Esophagus muscularis mucosa (tissue), 4 donors: ENCODE measurements at regions not wholly inside any gene's neighbourhood (a gene's known extent, or its start where the extent isn't known, plus 50 kb on each side); places are given as distances from the start of the nearest gene placed in this dataset.

Experiments used
- DNase-seq: peaks from one replicate; pipeline ENCODE4 v3.0.0-alpha.2; 2017; ENCODE audit errors: extremely low spot score
- H3K27ac ChIP-seq, 4 donors: fragments of 200-600 bp; sonication (generic); replicated peaks in 1 of 4; 1 replicate in 3 of 4; 2 replicates in 1 of 4; pipeline ENCODE4 v1.5.1; 2016 to 2019; ENCODE audit warnings: mild to moderate bottlenecking in 1 of 4
- H3K27me3 ChIP-seq, 4 donors: fragments of 200-600 bp; sonication (generic); one replicate each; pipeline versions ENCODE4 v1.5.1 to v1.6.0; 2016 to 2019
- H3K36me3 ChIP-seq, 4 donors: fragments of 200-600 bp; sonication (generic); one replicate each; pipeline ENCODE4 v1.5.1; 2016 to 2019
- H3K4me1 ChIP-seq, 4 donors: fragments of 200-600 bp; sonication (generic); one replicate each; pipeline ENCODE4 v1.5.1; 2016 to 2019
- H3K4me3 ChIP-seq, 4 donors: fragments of 200-600 bp; sonication (generic); 1 replicate in 2 of 4; 2 replicates in 2 of 4; pipeline ENCODE4 v1.5.1; 2016 to 2019; ENCODE audit warnings: mild to moderate bottlenecking in 4 of 4, moderate library complexity in 1 of 4
- H3K9me3 ChIP-seq, 4 donors: fragments of 200-600 bp; sonication (generic); 1 replicate in 3 of 4; 2 replicates in 1 of 4; pipeline ENCODE4 v1.5.1; 2016 to 2019
- EP300 ChIP-seq: sonication (generic); formaldehyde crosslinking; IDR thresholded peaks from one replicate; pipeline ENCODE4 v1.6.1; 2017; ENCODE audit warnings: antibody characterized with exemption
- POLR2A ChIP-seq: fragments of 450-650 bp; IDR thresholded peaks from one replicate; pipeline ENCODE4 v1.6.1; 2017; ENCODE audit warnings: antibody characterized with exemption, moderate library complexity, mild to moderate bottlenecking, low read depth
- POLR2AphosphoS5 ChIP-seq, 2 donors: sonication (generic); formaldehyde crosslinking; IDR thresholded peaks; one replicate each; pipeline ENCODE4 v1.6.1; 2017; ENCODE audit warnings: antibody characterized with exemption in 2 of 2
- WGBS: methylation state at CpG from one replicate; pipeline ENCODE4 v1.1.5; 2018; 5-methylcytosine and 5-hydroxymethylcytosine counted together
- intact Hi-C: fragments of 100-400 bp; cut with DNase I; formaldehyde crosslinking; loops from one replicate; pipeline ENCODE4 v1.15.1; 2023
- TF ChIP-seq, protein P1 (sequence below), 3 experiments: fragments of 200-600 bp in 2 of 3; fragments of 450-650 bp in 1 of 3; sonication (generic) in 2 of 3; IDR thresholded peaks; one replicate each; pipeline ENCODE4 v1.5.1; 2017 to 2019; ENCODE audit warnings: antibody characterized with exemption in 3 of 3, mild to moderate bottlenecking in 2 of 3, moderate library complexity in 1 of 3

DNA sequence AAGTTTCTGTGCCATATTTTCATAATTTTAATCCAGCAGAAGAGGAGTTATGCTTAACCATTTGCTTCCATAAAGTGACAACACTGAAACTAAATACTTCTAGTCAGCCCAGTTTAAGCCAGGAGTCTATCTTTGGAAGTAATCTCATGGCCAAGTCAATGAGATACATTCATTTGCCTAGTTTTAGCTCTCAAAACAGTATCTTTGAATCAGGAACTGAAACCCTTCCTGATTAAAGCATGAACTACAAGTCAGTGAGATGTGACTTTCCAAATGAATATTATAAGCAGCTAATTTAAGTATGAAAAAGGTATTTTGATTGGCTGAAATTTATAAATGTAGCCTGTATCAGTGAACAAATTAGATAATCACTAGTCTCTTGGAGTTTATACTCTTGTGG, 491.5 kb downstream of the SLC6A15 start:
- Histone ChIP-seq H3K4me1 (no peaks in the 10 kb centered on the region), H3K9me3 (no peaks in the 10 kb centered on the region), H3K27me3 (no peaks in the 10 kb centered on the region), H3K4me3 (no peak overlapping the region), H3K27ac (no peak overlapping the region), H3K36me3 (no peaks in the 10 kb centered on the region)
- no peak for DNase-seq
- TF ChIP-seq POLR2A (no peak), POLR2AphosphoS5 (IDR thresholded peaks at IDR 0.05) (no peak), EP300 (no peak)
- TF ChIP-seq, protein P1, sequence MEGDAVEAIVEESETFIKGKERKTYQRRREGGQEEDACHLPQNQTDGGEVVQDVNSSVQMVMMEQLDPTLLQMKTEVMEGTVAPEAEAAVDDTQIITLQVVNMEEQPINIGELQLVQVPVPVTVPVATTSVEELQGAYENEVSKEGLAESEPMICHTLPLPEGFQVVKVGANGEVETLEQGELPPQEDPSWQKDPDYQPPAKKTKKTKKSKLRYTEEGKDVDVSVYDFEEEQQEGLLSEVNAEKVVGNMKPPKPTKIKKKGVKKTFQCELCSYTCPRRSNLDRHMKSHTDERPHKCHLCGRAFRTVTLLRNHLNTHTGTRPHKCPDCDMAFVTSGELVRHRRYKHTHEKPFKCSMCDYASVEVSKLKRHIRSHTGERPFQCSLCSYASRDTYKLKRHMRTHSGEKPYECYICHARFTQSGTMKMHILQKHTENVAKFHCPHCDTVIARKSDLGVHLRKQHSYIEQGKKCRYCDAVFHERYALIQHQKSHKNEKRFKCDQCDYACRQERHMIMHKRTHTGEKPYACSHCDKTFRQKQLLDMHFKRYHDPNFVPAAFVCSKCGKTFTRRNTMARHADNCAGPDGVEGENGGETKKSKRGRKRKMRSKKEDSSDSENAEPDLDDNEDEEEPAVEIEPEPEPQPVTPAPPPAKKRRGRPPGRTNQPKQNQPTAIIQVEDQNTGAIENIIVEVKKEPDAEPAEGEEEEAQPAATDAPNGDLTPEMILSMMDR (IDR thresholded peaks at IDR 0.05), result no peak
- intact Hi-C loops, result no loop called here

DNA sequence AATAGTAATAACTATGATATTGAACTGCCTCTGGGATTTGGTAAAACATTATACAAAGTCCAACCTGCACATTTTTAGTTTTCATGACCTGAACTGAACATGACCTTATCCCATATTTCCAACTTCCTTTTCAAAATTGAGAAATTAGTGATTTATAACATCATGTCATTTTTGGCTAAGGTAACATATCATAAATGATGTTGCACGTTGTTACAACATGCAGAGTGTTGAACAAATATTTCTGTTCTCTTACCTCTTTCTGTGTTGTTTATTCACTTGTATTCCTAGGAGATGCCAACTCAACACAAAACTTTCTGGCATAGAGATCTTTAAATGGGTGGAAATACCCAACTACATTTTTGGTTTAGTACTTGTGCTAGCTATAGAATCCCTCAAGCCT, 496.0 kb downstream of the SLC6A15 start:
- H3K9me3 ChIP-seq, result no peaks in the 10 kb centered on the region
- no peak for DNase-seq
- TF ChIP-seq, protein P1 (IDR thresholded peaks at IDR 0.05), result no peak
- TF ChIP-seq POLR2AphosphoS5 (IDR thresholded peaks at IDR 0.05), result no peak
- no peak for TF ChIP-seq POLR2A
- no peak for TF ChIP-seq EP300
- H3K4me3 ChIP-seq, result no peak overlapping the region
- WGBS, result 53% methylated on average over 1 of the region's 1 CpG
- no peaks in the 10 kb centered on the region for H3K36me3 ChIP-seq
- intact Hi-C loops, result no loop called here
- H3K27ac ChIP-seq, result no peak overlapping the region
- H3K27me3 ChIP-seq, result no peaks in the 10 kb centered on the region
- no peaks in the 10 kb centered on the region for H3K4me1 ChIP-seq

DNA sequence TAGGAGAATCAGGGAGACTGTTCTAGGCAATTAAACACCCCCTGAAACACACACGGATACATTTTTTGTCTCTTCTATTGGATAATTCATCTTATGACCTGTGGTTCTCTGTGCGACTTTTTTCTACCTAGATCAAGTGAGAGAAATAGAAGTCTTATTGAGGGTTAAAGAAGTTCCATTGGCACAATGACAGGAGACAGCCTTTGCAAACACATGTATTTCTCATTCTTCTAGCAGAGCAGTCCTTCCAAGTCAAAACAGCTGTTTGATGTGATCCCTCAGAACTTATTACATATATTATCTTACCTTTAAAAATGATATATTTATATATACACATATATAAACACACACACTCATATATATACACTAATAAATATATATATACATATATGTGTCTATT, 496.7 kb downstream of the SLC6A15 start:
- Histone ChIP-seq H3K27me3 (no peaks in the 10 kb centered on the region), H3K4me1 (no peaks in the 10 kb centered on the region), H3K36me3 (no peaks in the 10 kb centered on the region), H3K9me3 (no peaks in the 10 kb centered on the region), H3K4me3 (no peak overlapping the region), H3K27ac (no peak overlapping the region)
- intact Hi-C loops, result no loop called here
- TF ChIP-seq EP300, result no peak
- no peak for TF ChIP-seq POLR2A
- TF ChIP-seq, protein P1 (IDR thresholded peaks at IDR 0.05), result no peak
- no peak for TF ChIP-seq POLR2AphosphoS5 (IDR thresholded peaks at IDR 0.05)
- WGBS, result 74% methylated on average over 2 of the region's 2 CpGs
- no peak for DNase-seq

DNA sequence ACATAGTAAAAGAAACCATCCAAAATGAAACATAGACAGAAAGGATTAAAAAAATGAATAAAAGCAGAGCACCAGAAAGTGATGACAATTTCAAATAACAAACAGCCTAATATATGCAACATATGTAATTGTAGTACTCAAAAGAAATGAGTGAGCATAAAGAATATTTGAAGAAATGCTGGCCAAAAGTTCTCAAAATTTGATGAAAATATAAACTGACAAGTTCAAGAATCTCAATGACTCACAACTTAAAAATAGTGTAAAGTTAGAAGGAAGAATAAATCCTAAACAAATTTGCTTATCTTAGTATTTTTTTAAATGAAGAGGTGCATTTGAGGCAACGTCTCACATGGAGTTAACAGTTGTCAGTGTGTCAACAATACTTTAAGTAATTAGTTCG, 498.9 kb downstream of the SLC6A15 start:
- Histone ChIP-seq H3K4me3 (no peak overlapping the region), H3K27ac (no peak overlapping the region), H3K36me3 (no peaks in the 10 kb centered on the region), H3K9me3 (no peaks in the 10 kb centered on the region), H3K27me3 (no peaks in the 10 kb centered on the region), H3K4me1 (no peaks in the 10 kb centered on the region)
- DNase-seq, result no peak
- WGBS, result 72% methylated on average over 2 of the region's 2 CpGs
- no peak for TF ChIP-seq POLR2AphosphoS5 (IDR thresholded peaks at IDR 0.05)
- TF ChIP-seq, protein P1 (IDR thresholded peaks at IDR 0.05), result no peak
- no peak for TF ChIP-seq EP300
- no peak for TF ChIP-seq POLR2A
- intact Hi-C loops, result no loop called here

DNA sequence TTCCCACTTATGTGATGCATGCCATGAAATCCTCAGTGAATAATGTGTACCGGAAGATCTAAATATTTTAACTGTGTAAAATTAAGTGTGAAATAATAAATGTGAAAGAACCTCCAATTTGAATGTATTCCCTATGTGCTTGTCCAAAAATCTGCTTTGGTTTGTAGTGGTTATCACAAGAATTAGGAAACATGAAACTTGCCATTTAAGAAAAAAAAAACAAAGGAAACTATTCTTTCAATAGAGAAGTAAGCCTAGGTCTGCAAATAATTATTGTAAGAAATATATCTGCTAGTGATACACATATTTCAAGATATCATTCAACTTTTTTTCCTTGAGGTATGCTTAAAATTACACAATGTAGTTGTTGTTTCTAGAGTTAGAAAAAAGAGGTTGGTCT, 500.4 kb downstream of the SLC6A15 start:
- DNase-seq, result no peak
- Histone ChIP-seq H3K27ac (no peak overlapping the region), H3K9me3 (no peaks in the 10 kb centered on the region), H3K4me3 (no peak overlapping the region), H3K4me1 (no peaks in the 10 kb centered on the region), H3K27me3 (no peaks in the 10 kb centered on the region), H3K36me3 (no peaks in the 10 kb centered on the region)
- TF ChIP-seq, protein P1 (IDR thresholded peaks at IDR 0.05), result no peak
- TF ChIP-seq POLR2A, result no peak
- no peak for TF ChIP-seq EP300
- no peak for TF ChIP-seq POLR2AphosphoS5 (IDR thresholded peaks at IDR 0.05)
- intact Hi-C loops, result no loop called here
- WGBS, result 45% methylated on average over 1 of the region's 1 CpG
